HEK293 (cell line): ENCODE measurements at regions not wholly inside any gene's neighbourhood (a gene's known extent, or its start where the extent isn't known, plus 50 kb on each side); places are given as distances from the start of the nearest gene placed in this dataset.

ENCODE experiments used
- KLF10 ChIP-seq: fragments of 450-650 bp; IDR thresholded peaks from 2 replicates; pipeline ENCODE4 v1.5.1; 2018; ENCODE audit warnings: missing biosample characterization, mild to moderate bottlenecking, missing genetic modification characterization
- SP2 ChIP-seq: fragments of 450-650 bp; formaldehyde crosslinking; IDR thresholded peaks from 2 replicates; pipeline ENCODE4 v1.5.1; 2016; ENCODE audit warnings: missing biosample characterization, missing genetic modification characterization
- ZBTB8A ChIP-seq: fragments of 450-650 bp; formaldehyde crosslinking; IDR thresholded peaks from 2 replicates; pipeline ENCODE4 v1.5.1; 2016; ENCODE audit warnings: missing biosample characterization, missing genetic modification characterization
- ZNF155 ChIP-seq: fragments of 450-650 bp; formaldehyde crosslinking; IDR thresholded peaks from 2 replicates; pipeline ENCODE4 v1.5.1; 2016; ENCODE audit warnings: missing biosample characterization, missing genetic modification characterization
- ZNF274 ChIP-seq, 2 experiments: fragments of 200-500 bp in 1 of 2; fragments of 450-650 bp in 1 of 2; sonication (Bioruptor generic) in 1 of 2; formaldehyde crosslinking in 1 of 2; IDR thresholded peaks; 2 replicates each; pipeline versions ENCODE4 v1.5.1 to v1.6.1; 2014 to 2016; ENCODE audit warnings: borderline replicate concordance in 1 of 2, inconsistent platforms in 1 of 2, low read length in 1 of 2, missing biosample characterization in 1 of 2, missing genetic modification characterization in 1 of 2
- ZNF658 ChIP-seq: fragments of 450-650 bp; formaldehyde crosslinking; IDR thresholded peaks from 2 replicates; pipeline ENCODE4; 2016; ENCODE audit warnings: missing biosample characterization, missing genetic modification characterization
- ZNF660 ChIP-seq: fragments of 450-650 bp; IDR thresholded peaks from 2 replicates; pipeline ENCODE4 v1.5.1; 2018; ENCODE audit warnings: missing biosample characterization, mild to moderate bottlenecking, missing genetic modification characterization
- ZNF777 ChIP-seq: fragments of 450-650 bp; formaldehyde crosslinking; IDR thresholded peaks from 2 replicates; pipeline ENCODE4 v1.5.1; 2017; ENCODE audit warnings: missing biosample characterization, missing genetic modification characterization, borderline replicate concordance
- ZNF785 ChIP-seq: fragments of 450-650 bp; formaldehyde crosslinking; IDR thresholded peaks from 2 replicates; pipeline ENCODE4 v1.5.1; 2016; ENCODE audit warnings: missing biosample characterization, missing genetic modification characterization
- TF ChIP-seq, protein P1 (sequence below): fragments of 450-650 bp; formaldehyde crosslinking; IDR thresholded peaks from 2 replicates; pipeline ENCODE4 v1.5.1; 2016; ENCODE audit warnings: missing biosample characterization, missing genetic modification characterization
- TF ChIP-seq, protein P2 (sequence below): fragments of 450-650 bp; formaldehyde crosslinking; IDR thresholded peaks from 2 replicates; pipeline ENCODE4 v1.5.1; 2016; ENCODE audit warnings: missing biosample characterization, missing genetic modification characterization
- TF ChIP-seq, protein P3 (sequence below): fragments of 450-650 bp; formaldehyde crosslinking; optimal IDR thresholded peaks from 2 replicates; pipeline ENCODE3; 2016; ENCODE audit warnings: missing biosample characterization, mild to moderate bottlenecking, missing genetic modification characterization
- TF ChIP-seq, protein P4 (sequence below): fragments of 450-650 bp; formaldehyde crosslinking; IDR thresholded peaks from 2 replicates; pipeline ENCODE4 v1.5.1; 2017; ENCODE audit warnings: missing biosample characterization, missing genetic modification characterization
- TF ChIP-seq, protein P5 (sequence below): fragments of 450-650 bp; formaldehyde crosslinking; IDR thresholded peaks from 2 replicates; pipeline ENCODE4 v1.5.1; 2016; ENCODE audit warnings: missing biosample characterization, missing genetic modification characterization

DNA sequence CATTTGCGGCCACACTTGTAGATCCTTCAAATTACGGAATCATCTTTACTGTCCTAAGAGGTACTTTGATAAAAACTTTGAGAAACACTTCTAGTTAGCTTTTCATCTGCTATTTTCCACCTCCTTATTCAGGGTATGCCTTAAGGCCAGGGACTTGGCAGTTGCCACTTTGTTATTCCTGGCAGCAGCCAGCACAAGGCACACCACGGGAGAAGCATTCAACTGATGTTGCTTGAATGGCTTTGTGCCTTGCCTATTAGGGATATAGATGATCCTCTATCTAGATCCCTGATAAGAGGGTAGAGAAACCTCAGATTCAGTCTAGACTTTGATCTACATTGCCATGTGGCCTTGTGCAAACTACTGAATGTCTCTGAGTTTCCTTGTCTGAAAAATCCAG, 70.3 kb upstream of the EPHA4 start:
- TF ChIP-seq, protein P1, sequence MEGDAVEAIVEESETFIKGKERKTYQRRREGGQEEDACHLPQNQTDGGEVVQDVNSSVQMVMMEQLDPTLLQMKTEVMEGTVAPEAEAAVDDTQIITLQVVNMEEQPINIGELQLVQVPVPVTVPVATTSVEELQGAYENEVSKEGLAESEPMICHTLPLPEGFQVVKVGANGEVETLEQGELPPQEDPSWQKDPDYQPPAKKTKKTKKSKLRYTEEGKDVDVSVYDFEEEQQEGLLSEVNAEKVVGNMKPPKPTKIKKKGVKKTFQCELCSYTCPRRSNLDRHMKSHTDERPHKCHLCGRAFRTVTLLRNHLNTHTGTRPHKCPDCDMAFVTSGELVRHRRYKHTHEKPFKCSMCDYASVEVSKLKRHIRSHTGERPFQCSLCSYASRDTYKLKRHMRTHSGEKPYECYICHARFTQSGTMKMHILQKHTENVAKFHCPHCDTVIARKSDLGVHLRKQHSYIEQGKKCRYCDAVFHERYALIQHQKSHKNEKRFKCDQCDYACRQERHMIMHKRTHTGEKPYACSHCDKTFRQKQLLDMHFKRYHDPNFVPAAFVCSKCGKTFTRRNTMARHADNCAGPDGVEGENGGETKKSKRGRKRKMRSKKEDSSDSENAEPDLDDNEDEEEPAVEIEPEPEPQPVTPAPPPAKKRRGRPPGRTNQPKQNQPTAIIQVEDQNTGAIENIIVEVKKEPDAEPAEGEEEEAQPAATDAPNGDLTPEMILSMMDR (tag by site-specific recombination), result no peak
- TF ChIP-seq ZNF274 (IDR thresholded peaks at IDR 0.05; ENCODE audit: low read length) (no peak), ZNF274 (tag by site-specific recombination; IDR thresholded peaks at IDR 0.05; ENCODE audit: borderline replicate concordance) (no peak), ZNF777 (tag by site-specific recombination) (no peak), ZNF660 (no peak), ZNF658 (tag by site-specific recombination) (no peak), ZBTB8A (no peak), KLF10 (tag by site-specific recombination) (no peak), ZNF155 (no peak), SP2 (tag by site-specific recombination) (no peak), ZNF785 (no peak)
- TF ChIP-seq, protein P2, sequence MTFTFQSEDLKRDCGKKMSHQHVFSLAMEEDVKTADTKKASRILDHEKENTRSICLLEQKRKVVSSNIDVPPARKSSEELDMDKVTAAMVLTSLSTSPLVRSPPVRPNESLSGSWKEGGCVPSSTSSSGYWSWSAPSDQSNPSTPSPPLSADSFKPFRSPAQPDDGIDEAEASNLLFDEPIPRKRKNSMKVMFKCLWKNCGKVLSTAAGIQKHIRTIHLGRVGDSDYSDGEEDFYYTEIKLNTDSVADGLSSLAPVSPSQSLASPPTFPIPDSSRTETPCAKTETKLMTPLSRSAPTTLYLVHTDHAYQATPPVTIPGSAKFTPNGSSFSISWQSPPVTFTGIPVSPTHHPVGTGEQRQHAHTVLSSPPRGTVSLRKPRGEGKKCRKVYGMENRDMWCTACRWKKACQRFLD (tag by site-specific recombination), result no peak
- TF ChIP-seq, protein P3, sequence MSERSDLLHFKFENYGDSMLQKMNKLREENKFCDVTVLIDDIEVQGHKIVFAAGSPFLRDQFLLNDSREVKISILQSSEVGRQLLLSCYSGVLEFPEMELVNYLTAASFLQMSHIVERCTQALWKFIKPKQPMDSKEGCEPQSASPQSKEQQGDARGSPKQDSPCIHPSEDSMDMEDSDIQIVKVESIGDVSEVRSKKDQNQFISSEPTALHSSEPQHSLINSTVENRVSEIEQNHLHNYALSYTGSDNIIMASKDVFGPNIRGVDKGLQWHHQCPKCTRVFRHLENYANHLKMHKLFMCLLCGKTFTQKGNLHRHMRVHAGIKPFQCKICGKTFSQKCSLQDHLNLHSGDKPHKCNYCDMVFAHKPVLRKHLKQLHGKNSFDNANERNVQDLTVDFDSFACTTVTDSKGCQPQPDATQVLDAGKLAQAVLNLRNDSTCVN (tag by site-specific recombination), result no peak
- TF ChIP-seq, protein P4, sequence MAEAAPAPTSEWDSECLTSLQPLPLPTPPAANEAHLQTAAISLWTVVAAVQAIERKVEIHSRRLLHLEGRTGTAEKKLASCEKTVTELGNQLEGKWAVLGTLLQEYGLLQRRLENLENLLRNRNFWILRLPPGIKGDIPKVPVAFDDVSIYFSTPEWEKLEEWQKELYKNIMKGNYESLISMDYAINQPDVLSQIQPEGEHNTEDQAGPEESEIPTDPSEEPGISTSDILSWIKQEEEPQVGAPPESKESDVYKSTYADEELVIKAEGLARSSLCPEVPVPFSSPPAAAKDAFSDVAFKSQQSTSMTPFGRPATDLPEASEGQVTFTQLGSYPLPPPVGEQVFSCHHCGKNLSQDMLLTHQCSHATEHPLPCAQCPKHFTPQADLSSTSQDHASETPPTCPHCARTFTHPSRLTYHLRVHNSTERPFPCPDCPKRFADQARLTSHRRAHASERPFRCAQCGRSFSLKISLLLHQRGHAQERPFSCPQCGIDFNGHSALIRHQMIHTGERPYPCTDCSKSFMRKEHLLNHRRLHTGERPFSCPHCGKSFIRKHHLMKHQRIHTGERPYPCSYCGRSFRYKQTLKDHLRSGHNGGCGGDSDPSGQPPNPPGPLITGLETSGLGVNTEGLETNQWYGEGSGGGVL (tag by site-specific recombination), result no peak
- TF ChIP-seq, protein P5, sequence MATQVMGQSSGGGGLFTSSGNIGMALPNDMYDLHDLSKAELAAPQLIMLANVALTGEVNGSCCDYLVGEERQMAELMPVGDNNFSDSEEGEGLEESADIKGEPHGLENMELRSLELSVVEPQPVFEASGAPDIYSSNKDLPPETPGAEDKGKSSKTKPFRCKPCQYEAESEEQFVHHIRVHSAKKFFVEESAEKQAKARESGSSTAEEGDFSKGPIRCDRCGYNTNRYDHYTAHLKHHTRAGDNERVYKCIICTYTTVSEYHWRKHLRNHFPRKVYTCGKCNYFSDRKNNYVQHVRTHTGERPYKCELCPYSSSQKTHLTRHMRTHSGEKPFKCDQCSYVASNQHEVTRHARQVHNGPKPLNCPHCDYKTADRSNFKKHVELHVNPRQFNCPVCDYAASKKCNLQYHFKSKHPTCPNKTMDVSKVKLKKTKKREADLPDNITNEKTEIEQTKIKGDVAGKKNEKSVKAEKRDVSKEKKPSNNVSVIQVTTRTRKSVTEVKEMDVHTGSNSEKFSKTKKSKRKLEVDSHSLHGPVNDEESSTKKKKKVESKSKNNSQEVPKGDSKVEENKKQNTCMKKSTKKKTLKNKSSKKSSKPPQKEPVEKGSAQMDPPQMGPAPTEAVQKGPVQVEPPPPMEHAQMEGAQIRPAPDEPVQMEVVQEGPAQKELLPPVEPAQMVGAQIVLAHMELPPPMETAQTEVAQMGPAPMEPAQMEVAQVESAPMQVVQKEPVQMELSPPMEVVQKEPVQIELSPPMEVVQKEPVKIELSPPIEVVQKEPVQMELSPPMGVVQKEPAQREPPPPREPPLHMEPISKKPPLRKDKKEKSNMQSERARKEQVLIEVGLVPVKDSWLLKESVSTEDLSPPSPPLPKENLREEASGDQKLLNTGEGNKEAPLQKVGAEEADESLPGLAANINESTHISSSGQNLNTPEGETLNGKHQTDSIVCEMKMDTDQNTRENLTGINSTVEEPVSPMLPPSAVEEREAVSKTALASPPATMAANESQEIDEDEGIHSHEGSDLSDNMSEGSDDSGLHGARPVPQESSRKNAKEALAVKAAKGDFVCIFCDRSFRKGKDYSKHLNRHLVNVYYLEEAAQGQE (tag by site-specific recombination), result no peak
